Upper lobe of right lung (tissue), 1 donor: ENCODE measurements at regions not wholly inside any gene's neighbourhood (a gene's known extent, or its start where the extent isn't known, plus 50 kb on each side); places are given as distances from the start of the nearest gene placed in this dataset.

Source experiments
- ATAC-seq: fragments of 200-7000 bp; cut with Tn5 transposase; one replicate; pipeline ENCODE4 v1.9.1; 2020; ENCODE audit warnings: mild to moderate bottlenecking, moderate library complexity
- DNase-seq: peaks from one replicate; pipeline ENCODE4 v3.0.0-alpha.2; 2020
- H3K27ac ChIP-seq: fragments of 200-600 bp; one replicate; pipeline ENCODE4 v1.8.0; 2022
- H3K27me3 ChIP-seq: fragments of 200-600 bp; one replicate; pipeline ENCODE4 v1.8.0; 2022; ENCODE audit warnings: mild to moderate bottlenecking
- H3K36me3 ChIP-seq: fragments of 200-600 bp; one replicate; pipeline ENCODE4 v1.8.0; 2022
- H3K4me1 ChIP-seq: fragments of 200-600 bp; one replicate; pipeline ENCODE4 v1.8.0; 2022
- H3K4me3 ChIP-seq: fragments of 200-600 bp; one replicate; pipeline ENCODE4 v1.8.0; 2022; ENCODE audit warnings: mild to moderate bottlenecking
- H3K9me3 ChIP-seq: fragments of 200-600 bp; one replicate; pipeline ENCODE4 v1.8.0; 2022
- intact Hi-C: fragments of 100-400 bp; cut with DNase I; formaldehyde crosslinking; loops from one replicate; pipeline ENCODE4 v1.11.0; 2022
- TF ChIP-seq, protein P1 (sequence below): fragments of 200-600 bp; IDR thresholded peaks from one replicate; pipeline ENCODE4 v1.8.0; 2022; ENCODE audit warnings: antibody characterized with exemption
- donor health status: DM: no; HTN: yes; CAD: no; lungs with severe emphysema.

GRCh38 chr3:154716170-154716569 is 286.2 kb upstream of the GPR149 start:
- H3K36me3 ChIP-seq, result no peaks in the 10 kb centered on the region
- H3K4me3 ChIP-seq, result no peak overlapping the region
- H3K27me3 ChIP-seq, result no peaks in the 10 kb centered on the region
- ATAC-seq (no peak), DNase-seq (no peak)
- H3K4me1 ChIP-seq, result no peaks in the 10 kb centered on the region
- intact Hi-C loops, result no loop called here
- no peak overlapping the region for H3K27ac ChIP-seq
- no peaks in the 10 kb centered on the region for H3K9me3 ChIP-seq
- TF ChIP-seq, protein P1, sequence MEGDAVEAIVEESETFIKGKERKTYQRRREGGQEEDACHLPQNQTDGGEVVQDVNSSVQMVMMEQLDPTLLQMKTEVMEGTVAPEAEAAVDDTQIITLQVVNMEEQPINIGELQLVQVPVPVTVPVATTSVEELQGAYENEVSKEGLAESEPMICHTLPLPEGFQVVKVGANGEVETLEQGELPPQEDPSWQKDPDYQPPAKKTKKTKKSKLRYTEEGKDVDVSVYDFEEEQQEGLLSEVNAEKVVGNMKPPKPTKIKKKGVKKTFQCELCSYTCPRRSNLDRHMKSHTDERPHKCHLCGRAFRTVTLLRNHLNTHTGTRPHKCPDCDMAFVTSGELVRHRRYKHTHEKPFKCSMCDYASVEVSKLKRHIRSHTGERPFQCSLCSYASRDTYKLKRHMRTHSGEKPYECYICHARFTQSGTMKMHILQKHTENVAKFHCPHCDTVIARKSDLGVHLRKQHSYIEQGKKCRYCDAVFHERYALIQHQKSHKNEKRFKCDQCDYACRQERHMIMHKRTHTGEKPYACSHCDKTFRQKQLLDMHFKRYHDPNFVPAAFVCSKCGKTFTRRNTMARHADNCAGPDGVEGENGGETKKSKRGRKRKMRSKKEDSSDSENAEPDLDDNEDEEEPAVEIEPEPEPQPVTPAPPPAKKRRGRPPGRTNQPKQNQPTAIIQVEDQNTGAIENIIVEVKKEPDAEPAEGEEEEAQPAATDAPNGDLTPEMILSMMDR, result no peak

DNA sequence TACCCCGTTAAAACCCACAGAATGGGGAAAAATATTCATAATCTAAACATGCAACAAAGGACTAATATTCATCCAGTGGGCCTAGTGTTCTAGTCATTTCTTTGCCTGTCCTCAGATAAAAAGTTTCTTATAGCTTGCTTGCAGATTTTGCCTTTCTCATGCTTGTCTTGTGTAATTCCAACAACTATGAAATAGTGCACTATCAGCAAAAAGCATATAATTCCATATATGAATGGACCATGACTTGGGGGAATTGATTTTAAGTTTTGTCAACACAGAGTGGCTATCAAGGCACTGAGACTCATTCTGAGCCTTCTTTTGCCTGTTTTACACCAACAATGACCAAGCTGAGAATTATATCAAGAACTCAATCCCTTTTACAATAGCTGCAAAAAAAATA is 278.6 kb upstream of the GPR149 start:
- Histone ChIP-seq H3K4me1 (no peaks in the 10 kb centered on the region), H3K4me3 (no peak overlapping the region), H3K27me3 (no peaks in the 10 kb centered on the region), H3K9me3 (no peaks in the 10 kb centered on the region), H3K27ac (no peak overlapping the region), H3K36me3 (no peaks in the 10 kb centered on the region)
- DNase-seq (no peak), ATAC-seq (no peak)
- intact Hi-C loops, result no loop called here
- TF ChIP-seq, protein P1, result no peak

- ATAC-seq, result no peak
- H3K9me3 ChIP-seq, result no peaks in the 10 kb centered on the region
- H3K27ac ChIP-seq, result no peak overlapping the region
- TF ChIP-seq, protein P1, result no peak
- H3K4me1 ChIP-seq, result no peaks in the 10 kb centered on the region
- H3K36me3 ChIP-seq, result no peaks in the 10 kb centered on the region
- intact Hi-C loops, result no loop called here
- H3K27me3 ChIP-seq, result no peaks in the 10 kb centered on the region
- H3K4me3 ChIP-seq, result no peak overlapping the region
- no peak for DNase-seq
Measured at GRCh38 chr3:154701055-154701454, 271.1 kb upstream of the GPR149 start.

- no peaks in the 10 kb centered on the region for H3K27me3 ChIP-seq
- no peak for ATAC-seq
- TF ChIP-seq, protein P1, result no peak
- intact Hi-C loops, result no loop called here
- H3K9me3 ChIP-seq, result no peaks in the 10 kb centered on the region
- no peak overlapping the region for H3K4me3 ChIP-seq
- no peaks in the 10 kb centered on the region for H3K36me3 ChIP-seq
- no peak for DNase-seq
- H3K27ac ChIP-seq, result no peak overlapping the region
- H3K4me1 ChIP-seq, result no peaks in the 10 kb centered on the region
Measured at GRCh38 chr3:154690413-154690812, 260.4 kb upstream of the GPR149 start.

- Histone ChIP-seq H3K4me3 (no peak overlapping the region), H3K4me1 (no peaks in the 10 kb centered on the region), H3K27ac (no peak overlapping the region), H3K36me3 (no peaks in the 10 kb centered on the region), H3K27me3 (no peaks in the 10 kb centered on the region), H3K9me3 (no peaks in the 10 kb centered on the region)
- ATAC-seq (no peak), DNase-seq (peak; percentile 22)
- TF ChIP-seq, protein P1, result no peak
- intact Hi-C loops, result no loop called here
Measured at GRCh38 chr3:154684440-154684839, 254.4 kb upstream of the GPR149 start.

DNA sequence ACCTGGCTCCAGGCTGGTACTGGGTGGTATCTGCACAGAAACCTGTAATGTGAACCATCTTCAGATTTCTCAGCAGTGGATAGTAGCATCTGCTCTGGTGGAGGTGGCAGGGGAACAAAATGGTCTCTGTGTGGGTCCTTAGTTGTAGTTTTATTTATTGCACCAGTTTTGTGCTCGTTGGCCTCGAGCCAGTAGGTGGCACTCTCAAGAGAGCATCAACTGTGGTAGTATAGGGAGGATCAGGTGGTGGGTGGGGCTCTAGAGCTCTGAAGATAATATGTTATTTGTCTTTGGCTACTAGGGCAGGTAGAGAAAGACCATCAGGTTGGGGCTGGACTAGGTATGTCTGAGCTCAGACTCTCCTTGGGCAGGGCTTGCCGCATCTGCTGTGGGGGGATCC is 254.0 kb upstream of the GPR149 start:
- no peak for ATAC-seq
- Histone ChIP-seq H3K4me3 (no peak overlapping the region), H3K4me1 (no peaks in the 10 kb centered on the region), H3K9me3 (no peaks in the 10 kb centered on the region), H3K27me3 (no peaks in the 10 kb centered on the region), H3K27ac (no peak overlapping the region), H3K36me3 (no peaks in the 10 kb centered on the region)
- intact Hi-C loops, result no loop called here
- DNase-seq, result peak; percentile 33
- TF ChIP-seq, protein P1, result no peak
